Body of pancreas (tissue), 4 donors: ENCODE measurements at regions not wholly inside any gene's neighbourhood (a gene's known extent, or its start where the extent isn't known, plus 50 kb on each side); places are given as distances from the start of the nearest gene placed in this dataset.

Experiments
- POLR2A ChIP-seq, 3 donors: fragments of 450-650 bp; IDR thresholded peaks; one replicate each; pipeline ENCODE4 v1.6.1; 2016; ENCODE audit warnings: antibody characterized with exemption in 3 of 3, mild to moderate bottlenecking in 2 of 3
- TF ChIP-seq, protein P1 (sequence below), 7 experiments: fragments of 450-650 bp in 4 of 7; fragments of 200-600 bp in 3 of 7; sonication (generic) in 3 of 7; IDR thresholded peaks; one replicate each; pipeline ENCODE4 v1.5.1; 2016 to 2019; ENCODE audit warnings: antibody characterized with exemption in 7 of 7

DNA sequence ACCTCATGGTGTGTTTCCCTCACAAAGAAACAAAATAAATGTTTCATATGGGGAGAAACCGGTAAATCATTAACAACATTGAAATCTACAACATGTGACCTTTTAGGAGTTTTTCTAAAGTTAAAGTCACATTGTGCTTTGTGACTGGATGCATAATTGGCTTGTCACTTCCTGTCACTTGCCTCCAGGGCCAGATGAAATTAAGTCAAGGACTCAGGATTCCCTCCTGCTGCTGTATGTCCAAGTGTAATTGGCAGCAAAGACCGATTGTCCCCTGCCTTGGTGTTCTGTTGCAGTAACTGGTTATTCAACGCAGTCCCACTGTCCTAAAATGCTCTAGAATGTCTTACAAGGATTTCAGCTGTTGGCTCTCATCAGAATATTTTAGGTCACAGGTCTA, 448.2 kb downstream of the LIG4 start:
- TF ChIP-seq, protein P1, sequence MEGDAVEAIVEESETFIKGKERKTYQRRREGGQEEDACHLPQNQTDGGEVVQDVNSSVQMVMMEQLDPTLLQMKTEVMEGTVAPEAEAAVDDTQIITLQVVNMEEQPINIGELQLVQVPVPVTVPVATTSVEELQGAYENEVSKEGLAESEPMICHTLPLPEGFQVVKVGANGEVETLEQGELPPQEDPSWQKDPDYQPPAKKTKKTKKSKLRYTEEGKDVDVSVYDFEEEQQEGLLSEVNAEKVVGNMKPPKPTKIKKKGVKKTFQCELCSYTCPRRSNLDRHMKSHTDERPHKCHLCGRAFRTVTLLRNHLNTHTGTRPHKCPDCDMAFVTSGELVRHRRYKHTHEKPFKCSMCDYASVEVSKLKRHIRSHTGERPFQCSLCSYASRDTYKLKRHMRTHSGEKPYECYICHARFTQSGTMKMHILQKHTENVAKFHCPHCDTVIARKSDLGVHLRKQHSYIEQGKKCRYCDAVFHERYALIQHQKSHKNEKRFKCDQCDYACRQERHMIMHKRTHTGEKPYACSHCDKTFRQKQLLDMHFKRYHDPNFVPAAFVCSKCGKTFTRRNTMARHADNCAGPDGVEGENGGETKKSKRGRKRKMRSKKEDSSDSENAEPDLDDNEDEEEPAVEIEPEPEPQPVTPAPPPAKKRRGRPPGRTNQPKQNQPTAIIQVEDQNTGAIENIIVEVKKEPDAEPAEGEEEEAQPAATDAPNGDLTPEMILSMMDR (IDR thresholded peaks at IDR 0.05) = no peak
- no peak for TF ChIP-seq POLR2A (IDR thresholded peaks at IDR 0.05)
